Thyroid gland (tissue), 4 donors: ENCODE measurements at regions not wholly inside any gene's neighbourhood (a gene's known extent, or its start where the extent isn't known, plus 50 kb on each side); places are given as distances from the start of the nearest gene placed in this dataset.

ENCODE experiments used
- CTCF ChIP-seq, 6 experiments: fragments of 200-600 bp in 3 of 6; fragments of 450-650 bp in 3 of 6; sonication (generic) in 3 of 6; IDR thresholded peaks; one replicate each; pipeline ENCODE4 v1.5.1; 2016 to 2019; ENCODE audit warnings: antibody characterized with exemption in 6 of 6, mild to moderate bottlenecking in 2 of 6, inconsistent platforms in 1 of 6, moderate library complexity in 1 of 6
- POLR2A ChIP-seq, 2 donors: fragments of 450-650 bp; IDR thresholded peaks; one replicate each; pipeline ENCODE4 v1.6.1; 2017; ENCODE audit warnings: antibody characterized with exemption in 2 of 2, mild to moderate bottlenecking in 2 of 2, moderate library complexity in 1 of 2

GRCh38 chr9:19947996-19948395 is 159.2 kb upstream of the SLC24A2 start:
- TF ChIP-seq CTCF (IDR thresholded peaks at IDR 0.05) (no peak), POLR2A (IDR thresholded peaks at IDR 0.05) (no peak)
